ENCODE measurements at regions not wholly inside any gene's neighbourhood (a gene's known extent, or its start where the extent isn't known, plus 50 kb on each side); places are given as distances from the start of the nearest gene placed in this dataset.

DNA sequence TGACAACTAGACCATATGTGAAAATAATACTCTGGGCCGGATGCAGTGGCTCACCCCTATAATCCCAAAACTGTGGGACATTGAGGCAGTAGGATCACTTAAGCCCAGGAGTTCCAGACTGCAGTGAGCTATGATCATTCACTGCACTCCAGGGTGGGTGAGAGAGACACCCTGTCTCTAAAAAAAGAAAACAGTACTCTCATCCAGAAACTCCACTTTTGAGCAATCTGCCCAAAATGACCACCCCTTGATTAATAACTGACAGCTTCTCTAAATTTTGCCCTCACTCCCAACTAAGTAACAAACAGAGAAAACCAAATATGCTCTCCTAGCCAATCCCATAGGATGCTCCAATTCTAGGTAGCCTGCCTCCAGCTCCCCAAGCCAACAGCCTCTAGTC, 62.5 kb upstream of the AKR1E2 start:
- Histone ChIP-seq H3K36me3 (no peaks in the 10 kb centered on the region), H3K4me3 (replicated peaks in 1 of 3) (no peak overlapping the region), H3K27ac (no peak overlapping the region), H3K4me1 (no peaks in the 10 kb centered on the region), H3K27me3 (no peaks in the 10 kb centered on the region), H3K9me3 (no peaks in the 10 kb centered on the region)
- DNase-seq, result no peak
- TF ChIP-seq, protein P1, sequence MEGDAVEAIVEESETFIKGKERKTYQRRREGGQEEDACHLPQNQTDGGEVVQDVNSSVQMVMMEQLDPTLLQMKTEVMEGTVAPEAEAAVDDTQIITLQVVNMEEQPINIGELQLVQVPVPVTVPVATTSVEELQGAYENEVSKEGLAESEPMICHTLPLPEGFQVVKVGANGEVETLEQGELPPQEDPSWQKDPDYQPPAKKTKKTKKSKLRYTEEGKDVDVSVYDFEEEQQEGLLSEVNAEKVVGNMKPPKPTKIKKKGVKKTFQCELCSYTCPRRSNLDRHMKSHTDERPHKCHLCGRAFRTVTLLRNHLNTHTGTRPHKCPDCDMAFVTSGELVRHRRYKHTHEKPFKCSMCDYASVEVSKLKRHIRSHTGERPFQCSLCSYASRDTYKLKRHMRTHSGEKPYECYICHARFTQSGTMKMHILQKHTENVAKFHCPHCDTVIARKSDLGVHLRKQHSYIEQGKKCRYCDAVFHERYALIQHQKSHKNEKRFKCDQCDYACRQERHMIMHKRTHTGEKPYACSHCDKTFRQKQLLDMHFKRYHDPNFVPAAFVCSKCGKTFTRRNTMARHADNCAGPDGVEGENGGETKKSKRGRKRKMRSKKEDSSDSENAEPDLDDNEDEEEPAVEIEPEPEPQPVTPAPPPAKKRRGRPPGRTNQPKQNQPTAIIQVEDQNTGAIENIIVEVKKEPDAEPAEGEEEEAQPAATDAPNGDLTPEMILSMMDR (IDR thresholded peaks at IDR 0.05), result no peak
- no peak for TF ChIP-seq POLR2A (IDR thresholded peaks at IDR 0.05)
- intact Hi-C loops (cut with DNase I), result loop anchor here (10.0 kb wide), 1 partner anchor 1529 kb away; no protein-coding TSS in a partner anchor
- WGBS, 2 donors, result 91 to 94% methylated on average over 1 of the region's 1 CpG

DNA sequence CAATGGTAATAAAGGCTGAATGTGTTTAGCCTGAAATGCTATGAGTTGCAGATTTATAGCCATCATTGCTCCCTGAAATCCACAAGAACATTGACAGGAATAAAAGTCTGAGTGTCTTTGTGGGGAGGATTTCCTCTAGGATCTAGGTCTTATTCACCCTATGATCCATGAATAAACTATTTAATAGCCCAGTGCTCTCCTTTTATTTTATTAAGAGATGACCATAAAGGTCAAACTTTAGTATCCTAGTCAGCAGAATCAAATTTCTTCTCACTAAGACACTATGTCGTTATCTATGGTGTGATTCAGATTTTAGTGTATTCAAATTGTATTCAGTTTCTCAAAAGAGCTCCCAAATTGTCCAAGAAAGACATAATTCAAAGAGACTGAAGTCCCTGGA, 67.8 kb upstream of the AKR1E2 start:
- no peaks in the 10 kb centered on the region for H3K36me3 ChIP-seq
- H3K4me3 ChIP-seq (replicated peaks in 1 of 3), result no peak overlapping the region
- H3K9me3 ChIP-seq, result no peaks in the 10 kb centered on the region
- intact Hi-C loops (cut with DNase I), result no loop called here
- no peaks in the 10 kb centered on the region for H3K27me3 ChIP-seq
- H3K27ac ChIP-seq, result no peak overlapping the region
- no peaks in the 10 kb centered on the region for H3K4me1 ChIP-seq
- TF ChIP-seq POLR2A (IDR thresholded peaks at IDR 0.05), result no peak
- TF ChIP-seq, protein P1 (IDR thresholded peaks at IDR 0.05), result no peak
- DNase-seq, result no peak
- 89 to 95% methylated on average over 1 of the region's 1 CpG for WGBS, 2 donors

DNA sequence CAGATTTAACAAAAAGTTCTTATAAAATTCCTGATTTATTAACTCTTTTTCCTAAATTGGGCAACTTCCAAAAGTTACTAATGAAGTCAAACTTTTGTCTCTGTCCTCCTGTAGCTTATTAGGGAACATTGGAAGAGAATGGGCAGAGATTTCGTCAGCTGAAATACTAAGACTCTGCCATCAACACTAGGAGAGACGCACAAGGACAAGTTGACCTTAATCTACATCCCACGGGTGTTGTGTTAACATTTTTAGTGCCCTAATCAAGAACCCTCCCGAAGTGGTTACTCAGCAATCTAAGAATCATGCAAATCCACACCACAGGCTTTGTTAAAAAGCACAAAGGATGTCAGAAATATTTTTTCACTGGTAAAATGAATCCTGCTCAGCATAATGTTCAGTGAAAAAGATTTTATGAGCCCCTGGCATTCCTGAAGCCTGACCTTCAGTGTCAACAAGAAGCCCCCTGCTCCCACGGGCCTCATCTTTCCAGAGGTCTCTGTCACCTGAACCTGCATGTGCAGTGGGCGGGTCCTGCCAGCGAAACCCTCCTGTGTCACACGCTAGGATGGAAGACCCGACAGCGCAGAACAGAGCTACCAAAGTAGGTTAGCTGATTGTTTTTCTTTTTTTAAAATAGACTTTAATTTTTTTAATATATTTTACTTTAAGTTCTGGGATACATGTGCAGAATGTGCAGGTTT, 70.6 kb upstream of the AKR1E2 start:
- intact Hi-C loops (cut with DNase I), result no loop called here
- no peak for TF ChIP-seq POLR2A (IDR thresholded peaks at IDR 0.05)
- TF ChIP-seq, protein P1 (IDR thresholded peaks at IDR 0.05), result no peak
- no peak for DNase-seq
- Histone ChIP-seq H3K36me3 (no peaks in the 10 kb centered on the region), H3K27ac (no peak overlapping the region), H3K27me3 (no peaks in the 10 kb centered on the region), H3K9me3 (no peaks in the 10 kb centered on the region), H3K4me1 (no peaks in the 10 kb centered on the region), H3K4me3 (replicated peaks in 1 of 3) (no peak overlapping the region)
- WGBS, 2 donors, result 81 to 83% methylated on average over 10 of the region's 10 CpGs

DNA sequence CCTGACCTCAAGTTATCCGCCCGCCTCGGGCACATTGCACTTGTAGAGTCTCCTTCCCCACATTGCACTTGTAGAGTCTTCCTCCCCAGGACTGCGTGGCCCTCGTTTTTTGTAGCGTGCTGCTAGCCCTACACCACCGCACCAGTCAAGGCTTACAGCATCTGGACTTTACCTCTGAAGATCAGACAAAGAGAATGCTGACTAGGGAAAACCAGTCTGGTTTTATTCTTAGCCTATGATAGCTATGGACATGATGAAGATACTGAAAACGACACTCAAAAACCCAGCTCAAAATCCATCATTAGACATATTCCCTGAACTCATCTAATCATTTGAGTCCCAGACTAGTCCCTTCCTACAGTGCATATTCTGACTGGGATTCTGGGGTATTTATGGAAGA, 71.9 kb upstream of the AKR1E2 start:
- DNase-seq, result no peak

DNA sequence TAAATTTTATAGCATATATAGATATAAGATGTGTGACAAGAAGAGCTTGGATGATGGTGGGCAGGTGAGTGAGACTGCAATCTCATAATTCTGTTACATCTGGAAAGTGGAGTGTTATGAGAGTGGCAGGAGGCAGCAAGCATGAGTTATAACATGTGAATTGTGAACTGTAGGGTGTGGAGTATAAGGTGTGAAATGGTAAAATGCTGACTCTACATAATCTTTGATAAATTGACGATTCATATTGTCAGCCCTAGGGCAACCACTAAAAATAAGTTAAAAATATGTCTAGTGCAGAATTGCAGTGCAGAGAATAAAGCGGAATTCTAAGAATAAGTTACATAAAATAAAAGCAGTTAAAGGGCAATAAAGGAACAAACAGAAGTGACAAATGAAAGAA, 74.8 kb upstream of the AKR1E2 start:
- no peak for DNase-seq
- no peaks in the 10 kb centered on the region for H3K9me3 ChIP-seq
- intact Hi-C loops (cut with DNase I), result no loop called here
- no peaks in the 10 kb centered on the region for H3K36me3 ChIP-seq
- TF ChIP-seq POLR2A (IDR thresholded peaks at IDR 0.05), result no peak
- TF ChIP-seq, protein P1 (IDR thresholded peaks at IDR 0.05), result no peak
- H3K4me1 ChIP-seq, result no peaks in the 10 kb centered on the region
- H3K27ac ChIP-seq, result no peak overlapping the region
- H3K27me3 ChIP-seq, result no peaks in the 10 kb centered on the region
- 90 to 91% methylated on average over 2 of the region's 2 CpGs for WGBS, 2 donors
- H3K4me3 ChIP-seq (replicated peaks in 1 of 3), result no peak overlapping the region

More for the DNA sequence above, 71.9 kb upstream of the AKR1E2 start:
- Histone ChIP-seq H3K9me3 (no peaks in the 10 kb centered on the region), H3K27ac (no peak overlapping the region), H3K27me3 (no peaks in the 10 kb centered on the region), H3K4me3 (replicated peaks in 1 of 3) (no peak overlapping the region), H3K4me1 (no peaks in the 10 kb centered on the region), H3K36me3 (no peaks in the 10 kb centered on the region)
- intact Hi-C loops (cut with DNase I), result no loop called here
- no peak for TF ChIP-seq POLR2A (IDR thresholded peaks at IDR 0.05)
- TF ChIP-seq, protein P1 (IDR thresholded peaks at IDR 0.05), result no peak
- 94 to 99% methylated on average over 8 of the region's 8 CpGs for WGBS, 2 donors

Data from thyroid gland (tissue), 4 donors.